COLO668 (cell line): ENCODE measurements at regions not wholly inside any gene's neighbourhood (a gene's known extent, or its start where the extent isn't known, plus 50 kb on each side); places are given as distances from the start of the nearest gene placed in this dataset.

Experiments used
- DNase-seq: peaks from one replicate; lab custom pipeline; 2025; ENCODE audit not compliant: unreplicated experiment; lab: John Stamatoyannopoulos, UW

DNA sequence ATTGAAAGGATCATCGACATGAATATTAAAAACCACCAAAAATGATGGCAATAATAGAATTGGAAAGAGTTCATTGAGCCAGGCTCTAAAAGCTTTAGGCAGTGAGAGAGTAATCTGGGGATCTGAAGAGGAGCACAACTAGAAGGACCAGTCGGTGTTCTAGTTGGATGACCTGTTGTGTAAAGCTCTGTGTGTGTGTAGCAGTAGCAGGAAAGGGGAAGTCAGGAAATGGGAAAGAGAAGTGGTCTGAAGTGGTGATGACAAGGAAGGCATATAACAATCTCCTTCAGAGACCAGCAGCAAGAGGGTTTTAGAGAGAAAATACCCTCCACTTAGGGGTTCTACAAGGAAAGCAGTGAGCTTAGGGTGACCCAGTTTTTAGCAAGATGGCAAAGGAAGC, 539.2 kb downstream of the HTR7 start:
- DNase-seq, result no peak

DNA sequence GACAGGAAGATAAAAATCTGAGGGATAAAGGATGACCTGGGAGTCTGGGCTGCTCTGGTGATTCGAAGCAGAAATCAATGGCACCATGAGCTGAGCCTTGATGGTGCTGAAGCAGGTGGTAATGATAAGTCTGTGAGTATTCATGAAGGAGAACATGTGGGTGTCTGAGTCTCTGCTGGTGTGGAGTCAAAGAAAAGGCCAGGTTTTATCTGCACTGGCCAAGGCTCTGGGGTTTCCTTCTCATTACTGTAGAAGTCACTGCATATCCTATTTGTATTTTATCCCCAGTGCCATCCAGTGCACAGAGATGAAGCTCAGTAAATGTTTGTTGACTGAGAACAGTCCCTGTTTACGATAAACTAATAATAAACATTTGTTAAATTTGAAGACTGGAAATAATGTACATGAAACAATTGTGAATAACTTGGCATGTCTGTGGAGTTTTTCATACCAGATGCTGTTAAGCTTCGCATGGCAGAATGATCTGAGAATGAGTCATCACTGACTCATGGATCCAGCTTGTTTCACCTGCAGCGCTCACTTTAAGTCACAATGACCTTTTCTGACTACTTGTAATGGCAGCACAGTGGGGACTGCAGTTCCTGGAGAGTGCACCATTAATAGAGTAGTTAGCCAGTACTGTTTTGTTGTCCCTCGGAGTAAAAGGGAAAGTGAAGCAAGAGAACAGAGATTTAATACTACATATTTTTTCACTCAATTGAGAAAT, 538.5 kb downstream of the HTR7 start:
- DNase-seq, result peak; percentile 3

DNA sequence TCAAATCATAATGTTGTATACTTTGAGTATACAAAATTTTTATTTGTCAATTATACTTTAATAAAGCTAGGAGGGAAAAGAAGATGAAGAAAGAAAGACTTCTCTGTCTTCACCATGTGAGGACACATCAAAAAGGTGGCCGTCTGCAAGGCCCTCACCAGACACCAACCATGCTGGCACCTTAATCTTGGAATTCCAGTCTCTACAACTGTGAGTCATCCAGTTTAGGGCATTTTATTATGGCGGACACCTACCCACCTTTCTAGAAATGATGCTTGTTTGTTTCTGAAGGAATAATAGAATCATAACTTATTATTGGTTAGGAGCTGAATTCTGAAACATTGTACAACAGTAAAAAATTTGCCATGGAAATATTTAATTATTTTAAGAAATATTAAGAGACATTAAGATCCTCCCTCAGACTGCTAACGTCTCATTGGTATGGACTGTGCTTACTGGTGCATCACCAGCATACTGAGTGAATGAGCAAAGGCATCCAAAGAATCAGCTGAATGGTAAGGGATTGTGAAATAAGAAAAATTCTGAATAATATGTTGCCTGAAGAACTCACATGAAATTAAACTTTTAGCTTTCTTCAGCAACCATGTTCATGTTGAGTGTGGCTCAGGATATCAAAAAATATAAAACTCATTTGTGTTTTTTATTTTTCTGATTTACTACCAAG, 536.6 kb downstream of the HTR7 start:
- DNase-seq, result no peak

DNA sequence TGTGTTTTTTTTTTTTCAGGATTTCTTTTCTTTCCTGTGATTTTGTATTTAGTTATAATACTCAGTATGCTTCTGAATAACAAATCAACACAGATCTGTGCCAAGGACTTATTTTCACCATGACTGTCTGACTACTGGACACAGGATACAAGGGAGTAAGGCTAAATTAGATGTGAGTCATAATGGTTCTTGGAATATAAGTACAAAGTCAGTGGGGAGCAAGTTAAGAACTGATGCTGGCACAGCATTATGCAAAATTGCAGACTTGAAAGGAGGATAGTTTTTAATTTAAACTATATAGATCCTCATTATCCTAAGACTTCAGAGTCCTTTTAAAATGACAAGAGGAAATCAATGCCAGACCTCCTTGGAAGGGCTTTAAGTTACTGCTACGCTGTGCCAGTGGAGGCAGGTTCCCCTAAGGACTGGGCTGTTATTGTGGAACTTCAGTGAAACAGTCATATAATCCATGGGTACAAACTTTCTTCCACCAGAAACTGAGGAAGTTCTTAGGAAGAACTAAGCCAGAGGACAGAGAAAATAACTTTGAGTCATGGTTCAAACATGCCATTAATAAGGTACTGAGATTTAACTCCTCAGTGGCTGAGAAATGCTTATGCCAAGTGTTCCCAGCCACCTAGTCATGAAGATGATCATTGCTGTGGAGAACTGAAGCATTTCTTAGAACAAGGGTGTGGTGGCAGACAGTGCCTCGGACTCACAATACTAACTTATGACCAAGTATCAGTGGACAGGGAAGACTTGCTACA, 531.2 kb downstream of the HTR7 start:
- no peak for DNase-seq

DNA sequence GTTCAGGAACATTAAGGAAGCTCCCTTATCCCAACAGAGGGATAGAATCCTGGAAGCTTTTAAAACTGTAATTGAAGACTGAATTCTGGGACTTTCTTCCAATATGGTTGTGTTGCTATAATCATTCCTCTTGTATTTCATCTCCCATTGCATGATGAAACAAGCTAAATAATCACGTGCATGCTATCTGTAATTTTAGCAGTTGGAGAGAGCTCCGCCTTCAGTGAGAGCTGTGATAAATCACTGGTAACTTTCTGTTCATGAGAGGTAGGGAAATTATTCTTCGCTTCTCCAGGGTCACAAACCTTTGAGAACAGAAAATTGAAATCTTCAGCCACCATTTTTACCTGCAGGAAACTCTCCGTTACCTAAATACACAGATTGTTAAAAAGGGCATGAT, 530.2 kb downstream of the HTR7 start:
- no peak for DNase-seq

DNA sequence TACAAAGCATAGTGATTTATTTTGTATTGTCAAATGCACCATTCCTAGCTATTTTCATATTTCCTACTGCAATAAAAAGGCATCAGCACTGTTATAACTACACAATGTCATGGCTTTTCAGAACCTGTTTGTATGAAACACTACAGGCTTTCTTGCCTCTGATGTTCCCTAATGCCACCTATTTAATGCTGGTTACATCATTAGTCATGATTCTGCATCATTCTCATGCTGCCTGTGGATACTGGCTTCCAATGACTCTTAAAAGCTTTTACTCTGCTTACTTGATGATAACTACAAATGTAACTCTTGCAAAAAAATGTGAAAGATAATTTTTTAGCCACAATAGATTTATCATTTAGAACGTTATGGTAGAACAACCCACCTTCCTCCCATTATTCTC, 529.4 kb downstream of the HTR7 start:
- no peak for DNase-seq

GRCh38 chr10:90328896-90329295, 528.9 kb downstream of the HTR7 start:
- DNase-seq, result no peak

DNA sequence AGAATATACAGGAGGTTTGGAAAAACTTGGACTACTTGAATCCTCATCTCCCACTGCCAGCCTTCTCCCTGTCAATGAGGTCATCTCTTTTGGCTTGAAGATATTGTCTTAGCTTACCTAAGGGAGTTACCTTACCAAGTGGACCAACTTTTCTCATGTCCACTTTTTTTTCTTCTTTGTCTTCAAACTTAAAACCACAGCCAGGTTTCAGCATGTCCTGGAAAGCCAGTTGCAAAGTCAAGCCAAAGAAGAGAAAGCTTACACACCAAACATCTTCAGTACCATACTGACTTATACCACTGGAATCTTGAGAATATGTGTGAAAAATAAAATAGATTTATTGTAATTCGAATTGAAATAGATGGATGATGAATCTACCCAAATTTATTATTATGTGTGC, 520.5 kb downstream of the HTR7 start:
- no peak for DNase-seq

GRCh38 chr10:90342480-90342879, 515.4 kb downstream of the HTR7 start:
- no peak for DNase-seq

- no peak for DNase-seq
These were observed 513.6 kb downstream of the HTR7 start for GRCh38 chr10:90344226-90344625.

DNA sequence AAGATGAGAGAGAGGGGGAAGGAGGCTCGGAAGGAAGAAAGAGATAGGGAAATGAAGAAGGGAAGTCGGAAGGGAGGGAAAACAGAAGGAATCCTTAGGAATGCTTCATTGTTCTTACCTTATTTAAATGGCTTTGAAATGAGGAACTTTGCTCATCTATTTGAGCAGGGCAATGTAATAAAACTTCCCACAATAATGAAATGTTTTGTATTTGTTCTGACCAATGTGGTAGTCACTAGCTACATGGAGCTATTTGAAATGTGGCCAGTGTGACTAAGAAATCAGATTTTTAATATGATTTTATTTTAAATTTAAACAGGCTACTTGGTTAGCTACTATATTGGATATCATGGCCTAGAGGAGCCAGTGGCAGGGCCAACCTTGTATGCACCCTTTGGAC, 510.6 kb downstream of the HTR7 start:
- no peak for DNase-seq

DNA sequence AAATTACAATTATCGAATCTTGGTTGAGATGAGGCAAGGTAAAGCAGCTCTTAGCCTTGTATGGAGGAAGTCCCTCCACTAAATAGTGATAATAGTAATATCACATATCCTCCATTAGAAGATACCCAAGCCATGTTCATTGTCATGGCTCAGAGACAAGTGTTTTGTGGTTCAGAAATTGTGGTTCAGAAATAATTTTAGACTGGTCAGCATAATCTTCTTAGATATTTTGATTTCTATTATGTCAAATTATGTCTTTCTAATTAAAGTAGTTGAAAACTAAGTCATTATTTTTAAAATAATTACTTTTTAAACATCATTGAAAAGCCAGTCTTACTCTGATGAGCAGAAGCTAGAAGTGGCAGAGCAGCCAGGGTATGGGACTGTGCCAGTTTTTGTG, 507.7 kb downstream of the HTR7 start:
- DNase-seq, result no peak

DNA sequence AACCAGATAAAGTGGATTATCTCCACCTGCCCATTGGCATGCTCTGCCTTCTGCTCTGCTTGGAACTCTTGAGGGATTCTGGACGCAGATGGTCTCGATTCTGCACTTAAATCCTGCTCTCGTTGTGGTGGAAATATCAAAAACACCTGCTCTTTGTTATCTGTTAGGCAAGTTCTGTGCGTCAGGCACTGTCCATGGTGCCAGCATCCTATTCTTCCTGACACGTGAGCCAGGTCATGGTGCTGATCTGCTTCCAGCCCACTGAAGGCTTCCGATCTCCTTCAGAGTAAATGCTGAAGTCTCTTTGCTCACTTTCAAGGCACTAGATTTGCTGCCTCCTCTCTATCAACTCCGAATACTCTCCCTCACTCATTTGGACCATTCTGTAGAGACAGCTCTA, 505.6 kb downstream of the HTR7 start:
- DNase-seq, result no peak

- DNase-seq, result no peak
These were observed 502.9 kb downstream of the HTR7 start for GRCh38 chr10:90354914-90355313.

DNA sequence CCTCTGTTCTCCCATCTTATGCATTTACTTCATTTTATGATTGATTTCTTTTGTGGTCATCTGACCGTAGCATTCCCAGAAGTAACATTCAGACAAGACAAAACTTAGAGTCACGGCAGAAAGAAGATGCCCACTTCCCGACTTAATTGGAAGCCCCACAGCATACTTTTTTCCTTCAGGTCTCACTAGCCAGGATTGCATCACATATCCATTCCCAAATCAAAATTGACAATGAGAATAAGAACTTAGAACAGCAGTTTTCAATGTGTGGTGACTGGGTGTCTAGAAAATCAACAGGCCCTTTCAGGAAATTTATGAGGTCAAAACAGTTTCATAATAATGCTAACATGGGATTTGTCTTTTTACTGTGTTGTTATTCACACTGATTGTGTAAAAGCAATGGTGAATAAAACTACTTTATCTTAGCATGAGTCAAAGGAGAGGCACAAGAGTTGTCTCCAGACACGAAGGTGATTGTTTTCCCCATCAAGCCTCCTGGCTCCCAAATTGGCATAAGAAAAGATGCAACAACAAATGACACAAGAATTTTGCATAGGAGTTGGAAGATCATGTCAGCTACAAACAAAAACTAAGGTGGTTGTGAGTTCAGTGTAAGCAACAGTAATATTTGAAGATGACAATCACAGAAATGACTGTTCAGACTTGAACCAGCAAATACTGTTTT, 493.9 kb downstream of the HTR7 start:
- DNase-seq, result no peak

GRCh38 chr10:90372451-90372850, 485.4 kb downstream of the HTR7 start:
- no peak for DNase-seq

- DNase-seq, result no peak
These were observed 483.9 kb downstream of the HTR7 start for GRCh38 chr10:90373911-90374310.

- DNase-seq, result no peak
These were observed 479.2 kb downstream of the HTR7 start for GRCh38 chr10:90378524-90379076.

DNA sequence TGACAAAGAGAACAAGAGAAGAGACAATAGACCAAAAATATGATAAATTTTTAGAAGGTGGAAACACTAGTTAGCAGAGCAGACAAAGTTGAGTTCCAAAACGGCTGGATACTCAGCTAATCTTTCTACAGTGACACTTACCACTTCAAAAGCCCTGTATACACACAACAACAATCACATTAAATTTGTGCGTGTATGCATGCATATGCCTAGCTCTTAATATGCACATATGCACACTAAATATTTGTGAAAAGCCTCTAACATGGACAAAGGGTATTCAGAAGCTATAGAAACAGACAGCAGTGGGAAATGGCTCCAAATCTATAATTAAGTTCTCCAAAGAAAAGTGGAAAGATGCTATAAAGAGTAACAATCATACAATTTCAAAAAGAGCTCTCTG, 476.4 kb downstream of the HTR7 start:
- no peak for DNase-seq

GRCh38 chr10:90389876-90390275, 468.0 kb downstream of the HTR7 start:
- DNase-seq, result no peak

DNA sequence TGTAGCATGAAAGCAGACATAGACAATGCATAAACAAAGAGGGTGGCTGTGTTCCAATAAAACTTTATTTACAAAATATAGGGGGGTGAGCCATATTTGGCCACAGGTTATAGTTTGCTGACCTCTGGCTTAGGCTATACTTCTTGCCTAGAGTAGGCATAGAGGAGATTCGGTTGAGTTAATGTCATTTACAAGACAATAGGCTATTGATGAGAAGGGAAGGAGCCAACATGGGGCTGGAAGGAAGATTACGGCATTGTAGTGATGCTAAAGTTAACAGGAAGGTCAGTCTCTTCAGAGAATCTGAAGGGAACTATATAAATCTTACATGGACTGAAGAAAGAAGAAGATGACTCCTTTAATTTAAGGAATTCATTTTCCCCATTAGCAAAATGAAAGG, 463.5 kb downstream of the HTR7 start:
- no peak for DNase-seq
